ENCODE measurements at regions not wholly inside any gene's neighbourhood (a gene's known extent, or its start where the extent isn't known, plus 50 kb on each side); places are given as distances from the start of the nearest gene placed in this dataset.
"Not testable (repeated sequence)": the region's sequence is repeated elsewhere in the genome, so short reads cannot be mapped to it uniquely, and the experiment has no call there.

DNA sequence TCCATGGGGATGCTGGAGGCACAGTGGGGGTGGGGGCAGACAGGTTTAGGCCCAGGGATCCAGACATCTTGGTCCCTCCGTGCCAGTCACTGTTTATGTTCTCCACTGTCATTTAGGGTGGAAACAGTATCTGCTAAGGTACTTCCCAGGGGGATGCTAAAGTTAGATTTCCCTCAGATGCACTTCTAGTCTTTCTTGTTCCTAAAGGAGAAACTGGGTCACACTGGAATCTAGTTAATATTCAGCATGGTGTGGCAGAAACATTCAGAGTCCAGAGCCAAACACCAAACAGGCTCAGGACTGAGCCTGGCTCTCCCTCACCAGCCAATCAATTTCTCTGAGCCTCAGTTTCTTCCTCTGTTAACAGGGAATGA lies 83.4 kb upstream of the PLET1 start:
- DNase-seq, result no peak
- Mint-ChIP-seq H3K4me1 (no peaks in the 10 kb centered on the region), H3K36me3 (peaks cover 0 to 6% of the 10 kb centered on the region in 2 donors), H3K27me3 (no peaks in the 10 kb centered on the region), H3K4me3 (no peak overlapping the region), H3K9me3 (no peaks in the 10 kb centered on the region), H3K27ac (no peak overlapping the region)
- no peak for ATAC-seq (replicated peaks)

GRCh38 chr11:112345166-112345565 lies 84.5 kb upstream of the PLET1 start:
- DNase-seq, result no peak
- H3K27ac Mint-ChIP-seq, result no peak overlapping the region
- ATAC-seq (replicated peaks), result no peak
- H3K36me3 Mint-ChIP-seq, result peaks cover 0 to 6% of the 10 kb centered on the region in 2 donors
- H3K4me3 Mint-ChIP-seq, result no peak overlapping the region
- no peaks in the 10 kb centered on the region for H3K9me3 Mint-ChIP-seq
- no peaks in the 10 kb centered on the region for H3K4me1 Mint-ChIP-seq
- H3K27me3 Mint-ChIP-seq, result no peaks in the 10 kb centered on the region

GRCh38 chr11:112345706-112346105 lies 85.0 kb upstream of the PLET1 start:
- no peak for ATAC-seq (replicated peaks)
- Mint-ChIP-seq H3K27me3 (no peaks in the 10 kb centered on the region), H3K9me3 (no peaks in the 10 kb centered on the region), H3K4me3 (no peak overlapping the region), H3K36me3 (peaks cover 0 to 6% of the 10 kb centered on the region in 2 donors), H3K27ac (no peak overlapping the region), H3K4me1 (no peaks in the 10 kb centered on the region)
- no peak for DNase-seq

DNA sequence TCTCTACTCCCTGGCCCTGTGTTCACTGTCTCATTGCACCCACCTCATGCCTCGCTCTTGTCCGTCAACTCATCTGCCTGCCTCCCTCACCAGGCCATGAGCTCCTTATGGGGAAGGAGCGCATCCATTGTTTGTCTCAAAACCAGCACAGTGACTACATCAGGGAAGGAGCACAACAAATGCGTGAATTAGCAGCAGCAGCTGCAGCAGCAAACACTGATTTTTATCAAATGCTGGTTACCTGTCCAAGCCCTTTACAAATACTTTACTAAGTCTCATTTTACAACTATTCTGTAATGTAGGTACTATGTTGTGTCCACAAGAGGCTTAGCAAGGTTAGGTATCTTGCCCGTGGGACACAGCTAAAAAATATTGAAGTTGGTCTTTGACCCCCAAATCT lies 85.9 kb upstream of the PLET1 start:
- Mint-ChIP-seq H3K36me3 (peaks cover 0 to 6% of the 10 kb centered on the region in 2 donors), H3K27ac (no peak overlapping the region), H3K9me3 (peaks cover 0 to 3% of the 10 kb centered on the region in 2 donors), H3K4me1 (no peaks in the 10 kb centered on the region), H3K27me3 (no peaks in the 10 kb centered on the region), H3K4me3 (no peak overlapping the region)
- no peak for ATAC-seq (replicated peaks)
- DNase-seq, result no peak

GRCh38 chr11:112348480-112349029 lies 87.9 kb upstream of the PLET1 start:
- ATAC-seq (replicated peaks) (no peak), DNase-seq (no peak)
- Mint-ChIP-seq H3K36me3 (peaks cover 0 to 6% of the 10 kb centered on the region in 2 donors), H3K4me3 (no peak overlapping the region), H3K9me3 (peaks cover 0 to 3% of the 10 kb centered on the region in 2 donors), H3K27me3 (no peaks in the 10 kb centered on the region), H3K4me1 (peaks cover 0 to 1% of the 10 kb centered on the region in 2 donors), H3K27ac (no peak overlapping the region)

- not testable (repeated sequence) for H3K4me1 Mint-ChIP-seq; H3K9me3 Mint-ChIP-seq; H3K27ac Mint-ChIP-seq; H3K36me3 Mint-ChIP-seq; ATAC-seq (replicated peaks); DNase-seq; H3K27me3 Mint-ChIP-seq; H3K4me3 Mint-ChIP-seq
Observed at GRCh38 chr11:112351423-112351822, 90.8 kb upstream of the PLET1 start.

DNA sequence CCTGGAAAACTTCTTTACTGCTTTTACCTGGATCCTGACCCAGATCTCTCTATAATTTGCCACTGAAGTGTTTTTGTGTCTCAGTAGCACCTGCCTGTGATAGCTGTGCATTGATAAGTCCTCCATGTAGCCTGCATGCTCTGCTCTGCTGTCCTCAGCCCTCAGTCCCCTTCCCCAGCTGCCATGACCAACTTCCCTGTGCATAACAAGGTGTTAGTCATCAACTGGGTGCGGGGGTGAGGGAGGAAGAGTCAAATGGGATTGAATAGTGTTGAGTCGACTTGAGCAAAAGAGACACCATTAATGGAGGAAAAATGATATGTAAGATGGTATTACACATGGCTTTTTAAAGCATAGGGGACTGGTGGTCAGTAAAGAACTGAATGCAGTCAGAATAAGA lies 92.2 kb upstream of the PLET1 start:
- no peak overlapping the region for H3K4me3 Mint-ChIP-seq
- H3K27me3 Mint-ChIP-seq, result peaks cover 0 to 5% of the 10 kb centered on the region in 2 donors
- peaks cover 1 to 4% of the 10 kb centered on the region in 2 donors for H3K36me3 Mint-ChIP-seq
- no peak for ATAC-seq (replicated peaks)
- peaks cover 5 to 6% of the 10 kb centered on the region in 2 donors for H3K9me3 Mint-ChIP-seq
- peaks cover 0 to 1% of the 10 kb centered on the region in 2 donors for H3K4me1 Mint-ChIP-seq
- no peak overlapping the region for H3K27ac Mint-ChIP-seq
- DNase-seq, result no peak

DNA sequence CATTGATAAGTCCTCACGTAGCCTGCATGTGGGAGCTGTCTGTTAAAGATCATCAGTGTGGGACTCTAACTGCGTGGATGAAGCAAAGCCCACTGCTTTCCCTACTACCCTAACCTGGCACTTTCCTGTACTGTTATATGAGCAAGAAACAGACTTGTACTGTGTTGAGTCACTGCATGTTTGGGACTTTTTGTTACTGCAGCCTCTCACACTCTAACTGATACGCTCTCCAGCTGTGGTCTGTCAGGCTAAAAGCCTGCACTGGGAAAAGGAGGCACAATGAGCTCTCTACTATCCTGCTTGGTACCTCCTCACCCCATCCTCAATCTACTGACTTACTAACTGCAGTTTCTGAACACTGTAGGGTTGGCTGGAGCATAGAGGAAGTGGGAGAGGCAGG lies 93.7 kb upstream of the PLET1 start:
- no peak for DNase-seq
- Mint-ChIP-seq H3K27ac (no peak overlapping the region), H3K9me3 (peaks cover 5 to 6% of the 10 kb centered on the region in 2 donors), H3K36me3 (peaks cover 1 to 4% of the 10 kb centered on the region in 2 donors), H3K4me3 (no peak overlapping the region), H3K27me3 (peaks cover 0 to 5% of the 10 kb centered on the region in 2 donors), H3K4me1 (peaks cover 0 to 1% of the 10 kb centered on the region in 2 donors)
- ATAC-seq (replicated peaks), result no peak

GRCh38 chr11:112355726-112356125 lies 95.1 kb upstream of the PLET1 start:
- ATAC-seq (replicated peaks) (peak in 1 of 2 donors; percentile 41), DNase-seq (no peak)
- no peak overlapping the region for H3K4me3 Mint-ChIP-seq
- peaks cover 1 to 4% of the 10 kb centered on the region in 2 donors for H3K36me3 Mint-ChIP-seq
- peaks cover 0 to 1% of the 10 kb centered on the region in 2 donors for H3K4me1 Mint-ChIP-seq
- H3K9me3 Mint-ChIP-seq, result peaks cover 5 to 6% of the 10 kb centered on the region in 2 donors
- H3K27me3 Mint-ChIP-seq, result peaks cover 0 to 5% of the 10 kb centered on the region in 2 donors
- no peak overlapping the region for H3K27ac Mint-ChIP-seq

- DNase-seq, result no peak
- H3K27ac Mint-ChIP-seq, result no peak overlapping the region
- H3K36me3 Mint-ChIP-seq, result peaks cover 1 to 4% of the 10 kb centered on the region in 2 donors
- H3K4me3 Mint-ChIP-seq, result no peak overlapping the region
- H3K9me3 Mint-ChIP-seq, result peaks cover 2 to 5% of the 10 kb centered on the region in 2 donors
- no peak for ATAC-seq (replicated peaks)
- peaks cover 0 to 5% of the 10 kb centered on the region in 2 donors for H3K27me3 Mint-ChIP-seq
- peaks cover 0 to 1% of the 10 kb centered on the region in 2 donors for H3K4me1 Mint-ChIP-seq
Observed at GRCh38 chr11:112357488-112357887, 96.8 kb upstream of the PLET1 start.

DNA sequence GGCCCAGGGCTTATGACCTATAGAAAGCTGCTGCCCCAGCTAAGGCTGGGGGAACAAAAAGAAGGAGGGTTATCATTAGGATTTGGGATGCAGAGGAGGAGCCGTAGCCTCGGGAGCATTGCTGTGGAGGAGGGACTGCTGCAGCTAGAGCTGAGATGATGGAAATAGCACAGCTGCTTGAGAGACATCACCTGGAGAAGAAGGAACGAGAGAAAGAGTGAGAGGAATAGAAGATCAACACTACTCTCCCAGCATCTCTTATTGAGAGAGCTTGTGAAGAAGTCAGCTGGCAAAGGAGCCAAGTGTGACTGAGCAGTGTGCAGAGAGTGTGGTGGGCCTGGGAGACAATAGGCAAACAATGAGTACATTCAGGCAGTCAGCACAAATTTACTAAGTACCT lies 100.7 kb upstream of the PLET1 start:
- ATAC-seq (replicated peaks), result no peak
- Mint-ChIP-seq H3K27me3 (no peaks in the 10 kb centered on the region), H3K36me3 (no peaks in the 10 kb centered on the region)

GRCh38 chr11:112363527-112363926 lies 102.9 kb upstream of the PLET1 start:
- Mint-ChIP-seq H3K36me3 (no peaks in the 10 kb centered on the region), H3K27me3 (no peaks in the 10 kb centered on the region), H3K9me3 (no peaks in the 10 kb centered on the region), H3K27ac (no peak overlapping the region), H3K4me1 (no peaks in the 10 kb centered on the region), H3K4me3 (no peak overlapping the region)
- ATAC-seq (replicated peaks) (no peak), DNase-seq (no peak)

More for the DNA sequence above, 100.7 kb upstream of the PLET1 start:
- H3K9me3 Mint-ChIP-seq, result no peaks in the 10 kb centered on the region
- H3K4me3 Mint-ChIP-seq, result no peak overlapping the region
- DNase-seq, result no peak
- no peaks in the 10 kb centered on the region for H3K4me1 Mint-ChIP-seq
- H3K27ac Mint-ChIP-seq, result no peak overlapping the region

GRCh38 chr11:112364962-112365481 lies 104.4 kb upstream of the PLET1 start:
- DNase-seq, result no peak
- Mint-ChIP-seq H3K36me3 (no peaks in the 10 kb centered on the region), H3K4me3 (no peak overlapping the region), H3K27ac (no peak overlapping the region), H3K9me3 (no peaks in the 10 kb centered on the region), H3K4me1 (no peaks in the 10 kb centered on the region), H3K27me3 (no peaks in the 10 kb centered on the region)
- ATAC-seq (replicated peaks), result no peak

- ATAC-seq (replicated peaks) (no peak), DNase-seq (no peak)
- H3K27ac Mint-ChIP-seq, result no peak overlapping the region
- peaks cover 0 to under 1% of the 10 kb centered on the region in 2 donors for H3K9me3 Mint-ChIP-seq
- H3K4me1 Mint-ChIP-seq, result no peaks in the 10 kb centered on the region
- no peaks in the 10 kb centered on the region for H3K36me3 Mint-ChIP-seq
- no peak overlapping the region for H3K4me3 Mint-ChIP-seq
- H3K27me3 Mint-ChIP-seq, result no peaks in the 10 kb centered on the region
Observed at GRCh38 chr11:112366012-112366411, 105.4 kb upstream of the PLET1 start.

DNA sequence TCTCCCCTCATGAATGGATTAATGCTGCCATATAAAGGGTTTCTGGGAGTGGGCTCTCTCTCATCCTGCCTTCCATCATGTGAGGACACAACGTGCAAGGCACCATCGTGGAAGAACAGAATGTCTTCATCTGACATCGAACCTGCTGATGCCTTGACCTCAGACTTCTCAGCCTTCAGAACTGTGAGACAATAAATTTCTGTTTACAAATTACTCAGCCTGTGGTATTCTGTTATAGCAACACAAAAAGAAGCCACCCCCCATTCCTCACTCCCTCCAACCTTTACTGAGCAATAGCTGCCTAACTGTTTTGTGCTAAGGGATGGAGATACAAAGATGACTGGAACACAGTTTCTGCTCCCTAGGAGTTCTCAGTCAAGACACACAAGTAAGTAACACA lies 106.1 kb upstream of the PLET1 start:
- ATAC-seq (replicated peaks) (no peak), DNase-seq (no peak)
- Mint-ChIP-seq H3K4me1 (no peaks in the 10 kb centered on the region), H3K9me3 (peaks cover 0 to 1% of the 10 kb centered on the region in 2 donors), H3K4me3 (no peak overlapping the region), H3K27ac (peak overlapping the region; percentile 25), H3K36me3 (no peaks in the 10 kb centered on the region), H3K27me3 (no peaks in the 10 kb centered on the region)
